ENCODE measurements at regions not wholly inside any gene's neighbourhood (a gene's known extent, or its start where the extent isn't known, plus 50 kb on each side); places are given as distances from the start of the nearest gene placed in this dataset.

DNA sequence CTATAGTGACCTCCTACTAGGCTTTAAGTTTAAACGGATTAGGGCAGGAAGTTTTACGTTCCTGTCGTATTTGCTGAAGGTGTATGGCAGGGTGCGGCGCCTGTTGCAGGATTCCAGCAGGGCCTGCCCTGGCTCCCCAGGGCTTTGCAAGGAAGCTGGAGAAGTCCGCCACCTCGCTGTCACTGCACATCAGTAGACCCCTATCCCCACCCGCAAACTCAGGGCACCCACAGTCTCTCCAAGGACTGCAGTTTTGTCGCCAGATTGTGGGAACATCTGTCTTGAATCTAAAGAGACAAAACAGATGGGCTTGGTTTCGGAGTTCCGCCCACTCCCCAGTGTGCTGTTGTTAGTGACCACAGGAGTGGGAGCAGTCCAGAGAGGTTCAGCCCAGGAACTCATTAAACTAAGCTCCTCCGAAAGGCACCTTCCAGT lies 110.8 kb downstream of the CDC7 start:
- Histone ChIP-seq H3K27me3 (replicated peaks; ENCODE audit: insufficient read depth, low read length) (no peaks in the 10 kb centered on the region), H3K9ac (ENCODE audit: low read length) (no peak overlapping the region), H3K4me2 (ENCODE audit: low read depth, low read length) (no peak overlapping the region), H3K79me2 (ENCODE audit: low read length) (no peaks in the 10 kb centered on the region), H4K20me1 (ENCODE audit: insufficient read depth, low read length) (no peaks in the 10 kb centered on the region), H3F3A (ENCODE audit: insufficient read depth, low read length) (no peaks in the 10 kb centered on the region), H3K4me1 (ENCODE audit: low read length) (no peaks in the 10 kb centered on the region), H3K36me3 (replicated peaks; ENCODE audit: insufficient read depth, low read length) (no peaks in the 10 kb centered on the region), H3K9me3 (replicated peaks; ENCODE audit: insufficient read depth, low read length) (no peaks in the 10 kb centered on the region), H3K9me2 (replicated peaks; ENCODE audit: insufficient read depth, low read length) (no peaks in the 10 kb centered on the region), H3K4me3 (ENCODE audit: low read length) (no peak overlapping the region), H3K27ac (ENCODE audit: low read length) (no peak overlapping the region), H2AFZ (ENCODE audit: low read length) (no peak overlapping the region)
- no peak for DNase-seq
- TF ChIP-seq EZH2 (optimal IDR thresholded peaks at IDR 0.05; ENCODE audit: low read depth, low read length) = no peak

DNA sequence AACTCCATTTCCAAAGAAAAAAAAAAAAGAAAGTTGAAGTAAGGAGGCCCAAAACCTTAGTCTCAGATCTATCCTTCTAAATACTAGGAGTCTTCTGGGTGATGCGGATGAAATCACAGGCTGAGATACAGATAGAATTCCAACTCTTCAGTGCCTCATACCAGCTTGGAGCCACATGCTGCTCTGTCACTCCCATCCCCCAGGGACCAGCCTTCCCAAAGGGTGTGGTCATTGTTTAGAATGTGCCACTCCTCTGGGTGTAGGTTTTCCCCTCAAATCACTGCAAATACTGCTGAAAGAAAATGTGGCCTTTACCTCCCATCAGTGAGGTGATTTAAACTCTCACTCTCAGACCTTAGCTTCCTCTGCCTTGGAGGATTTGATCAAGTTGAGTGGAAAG lies 112.9 kb downstream of the CDC7 start:
- no peaks in the 10 kb centered on the region for H4K20me1 ChIP-seq (ENCODE audit: insufficient read depth, low read length)
- no peaks in the 10 kb centered on the region for H3K4me1 ChIP-seq (ENCODE audit: low read length)
- H3K36me3 ChIP-seq (replicated peaks; ENCODE audit: insufficient read depth, low read length) = no peaks in the 10 kb centered on the region
- H3K27ac ChIP-seq (ENCODE audit: low read length) = no peak overlapping the region
- H3F3A ChIP-seq (ENCODE audit: insufficient read depth, low read length) = no peaks in the 10 kb centered on the region
- no peaks in the 10 kb centered on the region for H3K27me3 ChIP-seq (replicated peaks; ENCODE audit: insufficient read depth, low read length)
- no peaks in the 10 kb centered on the region for H3K9me2 ChIP-seq (replicated peaks; ENCODE audit: insufficient read depth, low read length)
- no peak overlapping the region for H2AFZ ChIP-seq (ENCODE audit: low read length)
- TF ChIP-seq EZH2phosphoT487 (IDR thresholded peaks at IDR 0.05; ENCODE audit: low read length) (no peak), EZH2 (optimal IDR thresholded peaks at IDR 0.05; ENCODE audit: low read depth, low read length) (no peak)
- TF ChIP-seq, protein P1, sequence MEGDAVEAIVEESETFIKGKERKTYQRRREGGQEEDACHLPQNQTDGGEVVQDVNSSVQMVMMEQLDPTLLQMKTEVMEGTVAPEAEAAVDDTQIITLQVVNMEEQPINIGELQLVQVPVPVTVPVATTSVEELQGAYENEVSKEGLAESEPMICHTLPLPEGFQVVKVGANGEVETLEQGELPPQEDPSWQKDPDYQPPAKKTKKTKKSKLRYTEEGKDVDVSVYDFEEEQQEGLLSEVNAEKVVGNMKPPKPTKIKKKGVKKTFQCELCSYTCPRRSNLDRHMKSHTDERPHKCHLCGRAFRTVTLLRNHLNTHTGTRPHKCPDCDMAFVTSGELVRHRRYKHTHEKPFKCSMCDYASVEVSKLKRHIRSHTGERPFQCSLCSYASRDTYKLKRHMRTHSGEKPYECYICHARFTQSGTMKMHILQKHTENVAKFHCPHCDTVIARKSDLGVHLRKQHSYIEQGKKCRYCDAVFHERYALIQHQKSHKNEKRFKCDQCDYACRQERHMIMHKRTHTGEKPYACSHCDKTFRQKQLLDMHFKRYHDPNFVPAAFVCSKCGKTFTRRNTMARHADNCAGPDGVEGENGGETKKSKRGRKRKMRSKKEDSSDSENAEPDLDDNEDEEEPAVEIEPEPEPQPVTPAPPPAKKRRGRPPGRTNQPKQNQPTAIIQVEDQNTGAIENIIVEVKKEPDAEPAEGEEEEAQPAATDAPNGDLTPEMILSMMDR (IDR thresholded peaks at IDR 0.05; ENCODE audit: low read length) = no peak
- no peak for DNase-seq
- no peaks in the 10 kb centered on the region for H3K79me2 ChIP-seq (ENCODE audit: low read length)
- H3K4me2 ChIP-seq (ENCODE audit: low read depth, low read length) = no peak overlapping the region
- no peak overlapping the region for H3K4me3 ChIP-seq (ENCODE audit: low read length)
- H3K9ac ChIP-seq (ENCODE audit: low read length) = no peak overlapping the region
- no peaks in the 10 kb centered on the region for H3K9me3 ChIP-seq (replicated peaks; ENCODE audit: insufficient read depth, low read length)

DNA sequence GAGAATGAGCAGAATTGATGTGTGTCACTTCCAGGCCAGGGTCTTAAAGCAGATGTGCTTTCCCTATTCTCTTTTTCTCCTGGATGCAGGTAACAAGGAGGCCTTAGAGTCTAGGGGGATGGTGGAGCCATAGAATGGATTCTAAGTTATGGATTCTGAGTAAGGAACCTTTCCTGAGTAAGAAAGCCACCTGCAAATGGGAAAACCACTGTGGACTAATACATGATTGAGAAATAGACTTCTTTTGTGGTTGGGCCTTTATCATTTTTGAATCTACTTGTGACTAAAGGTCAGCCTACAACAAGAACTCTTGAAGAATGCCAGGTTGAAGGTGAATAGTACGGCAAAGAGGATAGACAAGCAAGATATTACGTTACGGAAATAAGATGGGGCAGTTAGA lies 116.1 kb downstream of the CDC7 start:
- Histone ChIP-seq H3K79me2 (ENCODE audit: low read length) (no peaks in the 10 kb centered on the region), H3F3A (ENCODE audit: insufficient read depth, low read length) (no peaks in the 10 kb centered on the region), H3K4me3 (ENCODE audit: low read length) (no peak overlapping the region), H2AFZ (ENCODE audit: low read length) (no peak overlapping the region), H3K9ac (ENCODE audit: low read length) (no peak overlapping the region), H3K9me2 (replicated peaks; ENCODE audit: insufficient read depth, low read length) (no peaks in the 10 kb centered on the region), H4K20me1 (ENCODE audit: insufficient read depth, low read length) (no peaks in the 10 kb centered on the region), H3K27me3 (replicated peaks; ENCODE audit: insufficient read depth, low read length) (no peaks in the 10 kb centered on the region), H3K4me1 (ENCODE audit: low read length) (no peaks in the 10 kb centered on the region), H3K27ac (ENCODE audit: low read length) (no peak overlapping the region), H3K4me2 (ENCODE audit: low read depth, low read length) (no peak overlapping the region), H3K36me3 (replicated peaks; ENCODE audit: insufficient read depth, low read length) (no peaks in the 10 kb centered on the region), H3K9me3 (replicated peaks; ENCODE audit: insufficient read depth, low read length) (no peaks in the 10 kb centered on the region)
- DNase-seq = no peak
- no peak for TF ChIP-seq EZH2 (optimal IDR thresholded peaks at IDR 0.05; ENCODE audit: low read depth, low read length)
- TF ChIP-seq EZH2phosphoT487 (IDR thresholded peaks at IDR 0.05; ENCODE audit: low read length) = no peak
- TF ChIP-seq, protein P1 (IDR thresholded peaks at IDR 0.05; ENCODE audit: low read length) = no peak

DNA sequence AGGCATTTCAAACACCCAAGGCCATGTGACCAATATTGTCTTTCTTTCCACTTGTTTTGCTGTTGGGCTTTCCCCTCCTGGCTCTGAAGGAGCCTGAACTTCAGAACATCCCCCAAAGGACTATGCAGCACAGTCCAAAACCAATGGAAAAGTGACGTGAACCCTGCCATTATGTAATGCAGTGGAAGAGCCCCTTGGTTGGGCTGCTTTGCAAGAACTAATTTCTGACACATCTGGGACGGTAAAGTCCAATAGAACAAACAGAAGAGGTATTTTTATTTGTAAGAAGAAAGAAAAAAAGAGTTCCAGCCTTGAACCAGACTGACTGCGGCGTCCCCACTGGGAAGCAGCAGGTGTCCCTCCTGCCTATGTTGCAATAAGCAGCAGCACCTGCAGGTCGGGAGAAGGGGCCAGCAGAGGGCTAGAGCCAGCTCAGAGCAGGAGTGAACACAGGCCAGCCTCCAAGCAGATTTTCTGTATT lies 116.7 kb downstream of the CDC7 start:
- H3K27ac ChIP-seq (ENCODE audit: low read length) = no peak overlapping the region
- H3K9me3 ChIP-seq (replicated peaks; ENCODE audit: insufficient read depth, low read length) = no peaks in the 10 kb centered on the region
- H3F3A ChIP-seq (ENCODE audit: insufficient read depth, low read length) = no peaks in the 10 kb centered on the region
- no peak overlapping the region for H2AFZ ChIP-seq (ENCODE audit: low read length)
- H4K20me1 ChIP-seq (ENCODE audit: insufficient read depth, low read length) = no peaks in the 10 kb centered on the region
- H3K4me3 ChIP-seq (ENCODE audit: low read length) = no peak overlapping the region
- TF ChIP-seq, protein P1 (IDR thresholded peaks at IDR 0.05; ENCODE audit: low read length) = no peak
- TF ChIP-seq EZH2phosphoT487 (IDR thresholded peaks at IDR 0.05; ENCODE audit: low read length) = no peak
- no peak for TF ChIP-seq EZH2 (optimal IDR thresholded peaks at IDR 0.05; ENCODE audit: low read depth, low read length)
- H3K27me3 ChIP-seq (replicated peaks; ENCODE audit: insufficient read depth, low read length) = no peaks in the 10 kb centered on the region
- DNase-seq = no peak
- no peaks in the 10 kb centered on the region for H3K79me2 ChIP-seq (ENCODE audit: low read length)
- H3K9me2 ChIP-seq (replicated peaks; ENCODE audit: insufficient read depth, low read length) = no peaks in the 10 kb centered on the region
- H3K9ac ChIP-seq (ENCODE audit: low read length) = no peak overlapping the region
- no peaks in the 10 kb centered on the region for H3K4me1 ChIP-seq (ENCODE audit: low read length)
- H3K36me3 ChIP-seq (replicated peaks; ENCODE audit: insufficient read depth, low read length) = no peaks in the 10 kb centered on the region
- no peak overlapping the region for H3K4me2 ChIP-seq (ENCODE audit: low read depth, low read length)
